HG03103 (cell line): ENCODE measurements at regions not wholly inside any gene's neighbourhood (a gene's known extent, or its start where the extent isn't known, plus 50 kb on each side); places are given as distances from the start of the nearest gene placed in this dataset.
"Not testable (repeated sequence)": the region's sequence is repeated elsewhere in the genome, so short reads cannot be mapped to it uniquely, and the experiment has no call there.

ENCODE experiments used
- ATAC-seq: cut with Tn5 transposase; IDR thresholded peaks from one replicate; pipeline ENCODE4 v1.9.1; 2021; ENCODE audit warnings: low read depth; ENCODE audit not compliant: unreplicated experiment

DNA sequence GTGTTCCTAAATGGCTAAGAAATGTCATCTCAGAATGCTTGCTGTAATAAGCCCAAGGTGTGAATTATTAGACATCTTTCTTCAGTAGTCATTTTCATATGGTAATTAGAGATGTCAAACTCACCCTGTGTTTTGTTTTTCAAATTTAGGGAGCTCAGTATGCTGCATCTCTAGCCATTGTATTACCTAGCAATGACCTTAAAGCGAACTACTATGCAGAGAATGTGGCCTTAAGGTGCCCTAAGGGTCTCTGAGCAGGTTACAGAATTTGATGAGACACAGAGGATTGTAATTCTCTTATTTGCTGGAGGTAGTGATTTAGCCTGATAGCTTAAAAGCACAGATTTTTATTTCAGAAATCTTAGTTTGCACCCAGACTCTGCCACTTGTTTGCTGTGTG, 1052.6 kb upstream of the DDX18 start:
- no peak for ATAC-seq

GRCh38 chr2:116769514-116769913, 1045.0 kb upstream of the DDX18 start:
- ATAC-seq: no peak

- no peak for ATAC-seq
These were observed 1037.9 kb upstream of the DDX18 start for GRCh38 chr2:116776556-116776955.

DNA sequence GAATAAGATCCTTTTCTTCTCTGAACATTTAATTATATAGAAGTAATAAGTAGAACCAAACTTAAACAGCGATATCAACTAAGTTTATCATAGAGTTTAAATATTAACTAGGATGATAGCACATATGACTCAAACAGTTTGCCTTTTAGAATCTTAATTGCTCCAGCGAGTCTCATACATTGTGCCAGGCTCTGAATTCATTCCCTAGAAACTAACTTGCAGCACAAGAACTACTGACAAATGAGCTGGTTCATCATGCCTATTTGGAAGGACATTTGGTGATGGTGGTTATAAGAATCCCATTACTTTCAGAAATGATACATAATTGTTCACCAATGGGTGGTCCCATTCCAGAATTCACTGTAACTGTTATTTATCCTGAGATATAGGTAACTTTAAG, 1026.6 kb upstream of the DDX18 start:
- ATAC-seq: no peak

GRCh38 chr2:116802671-116803070, 1011.8 kb upstream of the DDX18 start:
- no peak for ATAC-seq

- no peak for ATAC-seq
These were observed 1009.6 kb upstream of the DDX18 start for GRCh38 chr2:116804901-116805300.

- not testable (repeated sequence) for ATAC-seq
These were observed 1008.0 kb upstream of the DDX18 start for GRCh38 chr2:116806505-116806904.

- ATAC-seq: no peak
These were observed 1005.4 kb upstream of the DDX18 start for GRCh38 chr2:116809109-116809508.

DNA sequence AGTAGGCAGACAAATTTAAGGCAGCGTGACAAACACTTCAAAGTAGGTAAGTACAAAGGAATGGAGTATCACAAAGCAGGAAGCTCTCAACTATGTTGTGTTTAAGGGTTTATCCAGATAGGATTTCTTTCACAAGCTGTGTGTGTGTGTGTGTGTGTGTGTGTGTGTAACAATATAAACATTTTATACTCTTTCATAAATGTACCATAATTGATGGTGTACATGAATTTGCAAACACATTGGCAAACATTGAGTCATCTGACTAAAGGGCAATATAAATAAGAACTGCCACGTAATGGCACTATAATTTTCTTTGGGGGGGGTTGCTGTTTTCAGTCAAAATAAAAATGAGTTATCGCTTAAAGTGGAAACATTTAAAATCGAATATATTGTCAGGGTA, 1004.4 kb upstream of the DDX18 start:
- ATAC-seq: no peak

DNA sequence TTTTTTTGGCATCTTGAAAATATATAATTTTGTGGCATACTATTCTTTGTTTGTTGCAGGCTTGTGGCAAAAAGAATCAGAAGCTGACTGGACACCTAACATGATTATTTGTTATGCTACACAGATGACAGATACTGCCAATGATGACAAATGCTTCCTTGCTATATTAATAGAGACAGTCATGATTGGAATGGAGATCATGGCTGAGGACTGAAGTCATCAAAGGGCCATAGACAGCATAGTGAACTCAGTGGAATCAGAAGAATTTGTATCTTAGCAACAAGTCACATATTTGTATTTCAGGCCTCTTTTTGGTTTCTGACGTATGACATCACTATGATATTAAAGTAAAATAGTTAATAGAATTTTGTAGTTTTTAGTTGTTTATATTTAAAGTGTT, 1003.8 kb upstream of the DDX18 start:
- no peak for ATAC-seq

- no peak for ATAC-seq
These were observed 995.1 kb upstream of the DDX18 start for GRCh38 chr2:116819355-116819754.

GRCh38 chr2:116820986-116821385, 993.5 kb upstream of the DDX18 start:
- ATAC-seq: no peak

GRCh38 chr2:116829543-116829942, 984.9 kb upstream of the DDX18 start:
- not testable (repeated sequence) for ATAC-seq

DNA sequence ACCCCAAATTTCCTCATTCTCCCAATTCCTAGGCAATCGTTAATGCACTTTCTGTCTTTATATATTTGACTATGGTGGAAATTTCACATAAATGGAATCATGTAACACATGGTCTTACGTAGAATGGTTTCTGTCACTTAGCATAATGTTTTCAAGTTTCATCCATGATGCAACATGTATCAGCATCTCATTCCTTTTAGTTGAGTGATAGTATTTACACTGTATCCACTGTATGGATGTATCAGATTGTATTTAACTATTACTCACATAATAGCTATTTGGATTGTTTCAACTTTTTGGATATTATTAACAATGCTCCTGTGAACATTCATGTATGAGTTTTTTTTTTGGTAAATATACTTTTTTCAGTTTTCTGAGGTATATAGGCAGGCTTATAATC, 982.3 kb upstream of the DDX18 start:
- ATAC-seq: no peak

GRCh38 chr2:116833052-116833451, 981.4 kb upstream of the DDX18 start:
- no peak for ATAC-seq

DNA sequence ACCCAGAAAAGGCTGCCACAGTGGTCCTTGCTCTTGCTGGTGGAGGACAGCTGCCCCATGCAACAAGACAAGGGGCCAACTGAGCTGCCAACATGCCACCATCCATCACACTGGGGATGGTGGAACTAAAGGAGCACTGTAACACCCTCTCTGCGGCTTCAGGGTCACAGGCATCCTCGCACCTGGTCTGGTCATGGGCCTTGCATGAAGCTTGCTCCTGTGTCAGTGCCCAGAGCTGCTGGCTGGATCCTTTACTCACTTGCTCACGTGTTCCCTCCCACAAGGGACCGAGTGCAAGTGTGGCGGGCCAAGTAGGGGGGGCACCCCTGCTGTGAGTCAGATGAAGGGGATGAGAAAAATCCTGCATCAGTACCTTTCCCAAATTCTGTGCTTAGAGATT, 972.3 kb upstream of the DDX18 start:
- ATAC-seq: no peak

DNA sequence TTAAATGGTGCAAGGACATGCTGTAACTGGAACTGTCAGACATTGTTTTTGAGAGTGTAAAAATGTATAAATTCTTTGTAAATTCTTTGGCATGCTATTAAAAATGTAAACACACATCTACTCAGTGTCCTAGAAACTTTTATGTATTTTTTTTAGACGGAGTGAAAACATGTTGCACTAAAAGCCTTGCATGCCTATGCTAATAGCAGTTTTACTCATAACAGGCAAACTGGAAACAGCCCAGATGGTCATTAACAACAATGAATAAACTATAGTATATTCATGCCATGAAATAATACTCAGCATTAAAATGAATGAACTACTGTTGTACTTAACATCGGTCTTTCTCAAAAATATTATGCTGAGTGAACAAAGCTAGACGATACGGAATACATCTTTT, 954.8 kb upstream of the DDX18 start:
- no peak for ATAC-seq

DNA sequence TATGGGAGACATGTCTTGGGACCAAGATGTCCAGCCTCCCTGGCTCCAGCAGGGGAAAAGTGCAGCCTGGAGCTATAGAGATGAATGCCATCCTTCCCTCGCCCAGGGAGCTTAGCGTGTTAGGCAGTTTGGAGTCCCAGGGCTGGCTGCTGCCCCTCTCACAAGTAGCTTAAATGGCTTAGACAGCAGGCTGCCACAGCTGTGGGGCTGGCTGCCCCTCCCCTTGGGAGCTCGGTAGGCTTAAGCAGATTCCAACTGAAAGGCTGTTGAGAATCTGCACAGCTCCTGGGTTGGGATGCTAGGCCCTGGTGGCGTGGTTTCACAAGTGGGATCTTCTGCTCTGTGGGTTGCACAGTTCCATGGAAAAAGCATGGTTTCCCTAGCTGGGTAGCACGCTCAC, 940.5 kb upstream of the DDX18 start:
- no peak for ATAC-seq

DNA sequence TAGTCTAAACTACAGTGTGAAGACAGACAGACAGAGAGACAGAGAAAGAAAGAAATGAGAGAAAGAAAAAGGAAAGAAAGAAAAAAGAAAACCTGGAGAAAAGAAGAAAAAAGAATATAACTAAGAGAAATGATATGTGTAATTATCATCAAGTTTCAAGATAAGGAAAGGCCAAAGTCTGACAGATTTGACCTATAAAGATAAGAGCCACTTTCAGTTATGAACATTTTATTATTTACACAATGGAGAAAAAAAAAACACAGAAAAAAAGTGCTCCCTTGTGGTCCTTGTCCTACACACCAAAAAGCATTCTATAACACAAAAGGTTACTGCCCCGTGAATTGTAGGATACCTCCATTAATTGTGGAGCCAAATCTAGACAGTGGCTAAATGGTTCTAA, 937.2 kb upstream of the DDX18 start:
- no peak for ATAC-seq

- ATAC-seq: no peak
These were observed 936.5 kb upstream of the DDX18 start for GRCh38 chr2:116877944-116878343.

GRCh38 chr2:116879650-116880160, 934.8 kb upstream of the DDX18 start:
- ATAC-seq: no peak

GRCh38 chr2:116891191-116891590, 923.3 kb upstream of the DDX18 start:
- no peak for ATAC-seq

DNA sequence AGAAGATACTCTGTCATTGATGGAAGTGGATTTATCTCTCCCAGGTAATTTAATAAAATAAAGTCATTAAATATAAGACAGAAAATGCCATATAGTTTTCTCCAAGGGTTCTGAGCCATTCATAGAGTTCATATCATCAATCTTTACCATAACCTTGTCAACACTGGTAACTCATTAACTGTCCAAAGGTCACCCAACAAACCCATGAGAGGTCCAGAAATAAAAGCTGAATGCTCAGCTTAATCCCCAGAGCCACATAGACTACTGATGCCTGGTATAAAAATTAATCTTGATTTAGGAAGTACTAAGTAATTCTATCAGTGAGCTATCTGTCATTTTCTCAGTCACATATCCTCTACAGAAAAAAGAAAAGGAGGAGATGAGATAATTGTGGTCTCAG, 903.0 kb upstream of the DDX18 start:
- ATAC-seq: no peak
